ENCODE measurements at regions not wholly inside any gene's neighbourhood (a gene's known extent, or its start where the extent isn't known, plus 50 kb on each side); places are given as distances from the start of the nearest gene placed in this dataset.
"Not testable (repeated sequence)": the region's sequence is repeated elsewhere in the genome, so short reads cannot be mapped to it uniquely, and the experiment has no call there.

- no peak for DNase-seq (ENCODE audit: low spot score)
Observed at GRCh38 chr3:191646242-191646641, 185.3 kb downstream of the PYDC2 start.

GRCh38 chr3:191648787-191649186 lies 187.8 kb downstream of the PYDC2 start:
- no peak for DNase-seq (ENCODE audit: low spot score)

- no peak for DNase-seq (ENCODE audit: low spot score)
Observed at GRCh38 chr3:191649626-191650025, 188.7 kb downstream of the PYDC2 start.

- not testable (repeated sequence) for DNase-seq (ENCODE audit: low spot score)
Observed at GRCh38 chr3:191658781-191659419, 197.9 kb downstream of the PYDC2 start.

- DNase-seq (ENCODE audit: low spot score) = not testable (repeated sequence)
Observed at GRCh38 chr3:191662150-191662549, 201.2 kb downstream of the PYDC2 start.

- DNase-seq (ENCODE audit: low spot score) = no peak
Observed at GRCh38 chr3:191680989-191681597, 220.1 kb downstream of the PYDC2 start.

- no peak for DNase-seq (ENCODE audit: low spot score)
Observed at GRCh38 chr3:191682961-191683360, 222.0 kb downstream of the PYDC2 start.

- no peak for DNase-seq (ENCODE audit: low spot score)
Observed at GRCh38 chr3:191686626-191687025, 225.7 kb downstream of the PYDC2 start.

- DNase-seq (ENCODE audit: low spot score) = no peak
Observed at GRCh38 chr3:191688756-191689433, 227.9 kb downstream of the PYDC2 start.

GRCh38 chr3:191691184-191691583 lies 230.2 kb downstream of the PYDC2 start:
- DNase-seq (ENCODE audit: low spot score) = not testable (repeated sequence)

GRCh38 chr3:191695131-191695814 lies 234.3 kb downstream of the PYDC2 start:
- DNase-seq (ENCODE audit: low spot score) = no peak

GRCh38 chr3:191695815-191696153 lies 234.8 kb downstream of the PYDC2 start:
- DNase-seq (ENCODE audit: low spot score) = no peak

GRCh38 chr3:191696348-191696747 lies 235.4 kb downstream of the PYDC2 start:
- no peak for DNase-seq (ENCODE audit: low spot score)

GRCh38 chr3:191699546-191699945 lies 238.6 kb downstream of the PYDC2 start:
- no peak for DNase-seq (ENCODE audit: low spot score)

- no peak for DNase-seq (ENCODE audit: low spot score)
Observed at GRCh38 chr3:191702121-191702520, 241.2 kb downstream of the PYDC2 start.

GRCh38 chr3:191707817-191708216 lies 246.9 kb downstream of the PYDC2 start:
- DNase-seq (ENCODE audit: low spot score) = no peak

- DNase-seq (ENCODE audit: low spot score) = no peak
Observed at GRCh38 chr3:191715585-191715984, 254.6 kb downstream of the PYDC2 start.

GRCh38 chr3:191721390-191721861 lies 260.5 kb downstream of the PYDC2 start:
- DNase-seq (ENCODE audit: low spot score) = no peak

GRCh38 chr3:191721990-191722389 lies 261.0 kb downstream of the PYDC2 start:
- DNase-seq (ENCODE audit: low spot score) = no peak

- no peak for DNase-seq (ENCODE audit: low spot score)
Observed at GRCh38 chr3:191727338-191727737, 266.4 kb downstream of the PYDC2 start.

GRCh38 chr3:191728186-191728585 lies 267.2 kb downstream of the PYDC2 start:
- no peak for DNase-seq (ENCODE audit: low spot score)

GRCh38 chr3:191737742-191738141 lies 276.8 kb downstream of the PYDC2 start:
- DNase-seq (ENCODE audit: low spot score) = no peak

GRCh38 chr3:191740712-191741111 lies 279.7 kb downstream of the PYDC2 start:
- DNase-seq (ENCODE audit: low spot score) = no peak

Data from left forelimb (tissue), 1 donor.